ENCODE measurements at regions not wholly inside any gene's neighbourhood (a gene's known extent, or its start where the extent isn't known, plus 50 kb on each side); places are given as distances from the start of the nearest gene placed in this dataset.

- Histone ChIP-seq H3K36me3 (ENCODE audit: insufficient read depth in 1 of 2, low read depth in 1 of 2) (no peaks in the 10 kb centered on the region), H3K27ac (no peak overlapping the region), H3K9me3 (no peaks in the 10 kb centered on the region), H3K27me3 (ENCODE audit: insufficient read depth in 3 of 3, low read length in 2 of 3) (no peaks in the 10 kb centered on the region), H3K4me1 (no peaks in the 10 kb centered on the region), H3K4me3 (no peak overlapping the region)
- intact Hi-C loops (cut with DNase I): no loop called here
- ATAC-seq: no peak
- DNase-seq: no peak
- no peak for TF ChIP-seq CTCF (IDR thresholded peaks at IDR 0.05)
- WGBS, 3 donors: 89 to 93% (median 90%) methylated on average over 3 of the region's 3 CpGs
Measured at GRCh38 chr7:16167526-16167925, 253.8 kb downstream of the CRPPA start.

- no peak for DNase-seq
- no peak for ATAC-seq
- WGBS, 3 donors: 94 to 98% (median 94%) methylated on average over 4 of the region's 4 CpGs
Measured at GRCh38 chr7:16144361-16144760, 277.0 kb downstream of the CRPPA start.

GRCh38 chr7:16137944-16138343 lies 283.4 kb downstream of the CRPPA start:
- Histone ChIP-seq H3K4me3 (no peak overlapping the region), H3K9me3 (no peaks in the 10 kb centered on the region), H3K27ac (no peak overlapping the region), H3K4me1 (no peaks in the 10 kb centered on the region), H3K36me3 (ENCODE audit: insufficient read depth in 1 of 2, low read depth in 1 of 2) (no peaks in the 10 kb centered on the region), H3K27me3 (ENCODE audit: insufficient read depth in 3 of 3, low read length in 2 of 3) (no peaks in the 10 kb centered on the region)
- DNase-seq (no peak), ATAC-seq (no peak)
- intact Hi-C loops (cut with DNase I): no loop called here
- 84 to 88% (median 84%) methylated on average over 2 of the region's 2 CpGs for WGBS, 3 donors
- no peak for TF ChIP-seq CTCF (IDR thresholded peaks at IDR 0.05)

More at GRCh38 chr7:16144361-16144760, 277.0 kb downstream of the CRPPA start:
- Histone ChIP-seq H3K27ac (no peak overlapping the region), H3K4me3 (no peak overlapping the region), H3K27me3 (ENCODE audit: insufficient read depth in 3 of 3, low read length in 2 of 3) (no peaks in the 10 kb centered on the region), H3K36me3 (ENCODE audit: insufficient read depth in 1 of 2, low read depth in 1 of 2) (no peaks in the 10 kb centered on the region), H3K4me1 (no peaks in the 10 kb centered on the region), H3K9me3 (peaks cover 11% of the 10 kb centered on the region)
- intact Hi-C loops (cut with DNase I): no loop called here
- no peak for TF ChIP-seq CTCF (IDR thresholded peaks at IDR 0.05)

- WGBS, 3 donors: 61 to 81% (median 65%) methylated on average over 2 of the region's 2 CpGs
- H3K27ac ChIP-seq: no peak overlapping the region
- DNase-seq (no peak), ATAC-seq (no peak)
- no peaks in the 10 kb centered on the region for H3K9me3 ChIP-seq
- intact Hi-C loops (cut with DNase I): no loop called here
- H3K36me3 ChIP-seq (ENCODE audit: insufficient read depth in 1 of 2, low read depth in 1 of 2): no peaks in the 10 kb centered on the region
- no peak for TF ChIP-seq CTCF (IDR thresholded peaks at IDR 0.05)
- H3K27me3 ChIP-seq (ENCODE audit: insufficient read depth in 3 of 3, low read length in 2 of 3): no peaks in the 10 kb centered on the region
- H3K4me1 ChIP-seq: no peaks in the 10 kb centered on the region
- H3K4me3 ChIP-seq: no peak overlapping the region
Measured at GRCh38 chr7:16136896-16137295, 284.4 kb downstream of the CRPPA start.

- no peaks in the 10 kb centered on the region for H3K27me3 ChIP-seq (ENCODE audit: insufficient read depth in 3 of 3, low read length in 2 of 3)
- H3K4me3 ChIP-seq: no peak overlapping the region
- ATAC-seq (no peak), DNase-seq (no peak)
- no peak overlapping the region for H3K27ac ChIP-seq
- no peak for TF ChIP-seq CTCF (IDR thresholded peaks at IDR 0.05)
- H3K36me3 ChIP-seq (ENCODE audit: insufficient read depth in 1 of 2, low read depth in 1 of 2): no peaks in the 10 kb centered on the region
- H3K4me1 ChIP-seq: no peaks in the 10 kb centered on the region
- H3K9me3 ChIP-seq: no peaks in the 10 kb centered on the region
- intact Hi-C loops (cut with DNase I): no loop called here
Measured at GRCh38 chr7:16135658-16136057, 285.7 kb downstream of the CRPPA start.
